Sigmoid colon (tissue), 6 donors: ENCODE measurements at regions not wholly inside any gene's neighbourhood (a gene's known extent, or its start where the extent isn't known, plus 50 kb on each side); places are given as distances from the start of the nearest gene placed in this dataset.

Experiments used
- DNase-seq: peaks from one replicate; pipeline ENCODE4 v3.0.0-alpha.2; 2019
- H3K27ac ChIP-seq, 4 donors: fragments of 200-600 bp; sonication (generic); one replicate each; pipeline ENCODE4 v1.5.1; 2016 to 2019; ENCODE audit warnings: mild to moderate bottlenecking in 1 of 4
- H3K27me3 ChIP-seq, 3 donors: fragments of 200-600 bp; sonication (generic); one replicate each; pipeline ENCODE4 v1.5.1; 2019; ENCODE audit warnings: mild to moderate bottlenecking in 1 of 3
- H3K36me3 ChIP-seq, 4 donors: fragments of 200-600 bp; sonication (generic); one replicate each; pipeline ENCODE4 v1.5.1; 2016 to 2019
- H3K4me1 ChIP-seq, 4 donors: fragments of 200-600 bp; sonication (generic); one replicate each; pipeline ENCODE4 v1.5.1; 2017 to 2019
- H3K4me3 ChIP-seq, 4 donors: fragments of 200-600 bp; sonication (generic); one replicate each; pipeline ENCODE4 v1.5.1; 2017 to 2019; ENCODE audit warnings: mild to moderate bottlenecking in 2 of 4, moderate library complexity in 1 of 4
- H3K9me3 ChIP-seq, 4 donors: fragments of 200-600 bp in 3 of 4; sonication (generic) in 3 of 4; one replicate each; pipeline versions ENCODE4 v1.5.1 to v1.6.1; 2013 to 2019
- CTCF ChIP-seq, 4 experiments: fragments of 450-650 bp in 3 of 4; fragments of 200-600 bp in 1 of 4; IDR thresholded peaks; one replicate each; pipeline ENCODE4 v1.5.1; 2016 to 2019; ENCODE audit warnings: antibody characterized with exemption in 4 of 4, mild to moderate bottlenecking in 3 of 4, moderate library complexity in 2 of 4
- EP300 ChIP-seq, 4 donors: sonication (generic); formaldehyde crosslinking; IDR thresholded peaks; one replicate each; pipeline ENCODE4 v1.6.1; 2017; ENCODE audit warnings: antibody characterized with exemption in 4 of 4
- POLR2A ChIP-seq, 2 donors: fragments of 450-650 bp; IDR thresholded peaks; one replicate each; pipeline ENCODE4 v1.6.1; 2016; ENCODE audit warnings: antibody characterized with exemption in 2 of 2, mild to moderate bottlenecking in 2 of 2, moderate library complexity in 2 of 2
- POLR2AphosphoS5 ChIP-seq, 4 donors: sonication (generic); formaldehyde crosslinking; IDR thresholded peaks; one replicate each; pipeline ENCODE4 v1.6.1; 2017; ENCODE audit warnings: antibody characterized with exemption in 4 of 4
- WGBS, 2 donors: extraction: QIAGEN DNeasy Blood & Tissue Kit; methylation state at CpG; one replicate each; pipeline ENCODE4 v1.1.7; 2013; 5-methylcytosine and 5-hydroxymethylcytosine counted together
- intact Hi-C: fragments of 100-400 bp; cut with DNase I; formaldehyde crosslinking; loops from one replicate; pipeline ENCODE4 v1.15.1; 2023
- donor health status: healthy with polysubstance abuse.
- donor health status: healthy.

- WGBS, 2 donors = 51 to 72% methylated on average over 36 of the region's 36 CpGs
- intact Hi-C loops = loop anchor here (10.0 kb wide), 1 partner anchor 97 kb away; no protein-coding TSS in a partner anchor
- TF ChIP-seq POLR2A (IDR thresholded peaks at IDR 0.05) (no peak), CTCF (IDR thresholded peaks at IDR 0.05) (no peak), POLR2AphosphoS5 (IDR thresholded peaks at IDR 0.05) (peak in 2 of 4 donors; percentile 11 to 13), EP300 (IDR thresholded peaks at IDR 0.05) (no peak)
These were observed 157.4 kb upstream of the C14orf180 start for GRCh38 chr14:104421892-104422828.

GRCh38 chr14:104422837-104423681 lies 156.5 kb upstream of the C14orf180 start:
- DNase-seq = no peak

More at GRCh38 chr14:104421892-104422828, 157.4 kb upstream of the C14orf180 start:
- Histone ChIP-seq H3K27ac (no peak overlapping the region), H3K4me3 (no peak overlapping the region), H3K9me3 (no peaks in the 10 kb centered on the region), H3K36me3 (no peaks in the 10 kb centered on the region), H3K4me1 (peaks cover 0 to 27% (median 20%) of the 10 kb centered on the region in 4 donors), H3K27me3 (peaks cover 0 to 18% (median 0%) of the 10 kb centered on the region in 3 donors)
- peak; percentile 73 for DNase-seq

GRCh38 chr14:104423701-104424405 lies 155.7 kb upstream of the C14orf180 start:
- Histone ChIP-seq H3K27ac (no peak overlapping the region), H3K9me3 (no peaks in the 10 kb centered on the region), H3K36me3 (no peaks in the 10 kb centered on the region), H3K27me3 (peaks cover 0 to 22% (median 0%) of the 10 kb centered on the region in 3 donors), H3K4me3 (no peak overlapping the region), H3K4me1 (peaks cover 0 to 27% (median 20%) of the 10 kb centered on the region in 4 donors)
- intact Hi-C loops = loop anchor here (10.0 kb wide), 1 partner anchor 99 kb away; no protein-coding TSS in a partner anchor
- TF ChIP-seq EP300 (IDR thresholded peaks at IDR 0.05) (no peak), POLR2A (IDR thresholded peaks at IDR 0.05) (no peak), CTCF (IDR thresholded peaks at IDR 0.05) (no peak), POLR2AphosphoS5 (IDR thresholded peaks at IDR 0.05) (no peak)
- peak; percentile 58 for DNase-seq
- 61 to 84% methylated on average over 17 of the region's 17 CpGs for WGBS, 2 donors

More at GRCh38 chr14:104422837-104423681, 156.5 kb upstream of the C14orf180 start:
- Histone ChIP-seq H3K36me3 (no peaks in the 10 kb centered on the region), H3K27me3 (peaks cover 0 to 22% (median 0%) of the 10 kb centered on the region in 3 donors), H3K9me3 (no peaks in the 10 kb centered on the region), H3K27ac (no peak overlapping the region), H3K4me1 (peaks cover 0 to 27% (median 20%) of the 10 kb centered on the region in 4 donors), H3K4me3 (no peak overlapping the region)
- intact Hi-C loops = loop anchor here (10.0 kb wide), 1 partner anchor 98 kb away; no protein-coding TSS in a partner anchor
- 72 to 82% methylated on average over 29 of the region's 29 CpGs for WGBS, 2 donors
- TF ChIP-seq POLR2AphosphoS5 (IDR thresholded peaks at IDR 0.05) = no peak
- TF ChIP-seq EP300 (IDR thresholded peaks at IDR 0.05) = no peak
- TF ChIP-seq CTCF (IDR thresholded peaks at IDR 0.05) = no peak
- TF ChIP-seq POLR2A (IDR thresholded peaks at IDR 0.05) = no peak

- DNase-seq = peak; percentile 50
- Histone ChIP-seq H3K27me3 (peaks cover 0 to 22% (median 0%) of the 10 kb centered on the region in 3 donors), H3K9me3 (no peaks in the 10 kb centered on the region), H3K36me3 (no peaks in the 10 kb centered on the region), H3K4me1 (peaks cover 0 to 27% (median 20%) of the 10 kb centered on the region in 4 donors), H3K27ac (no peak overlapping the region), H3K4me3 (no peak overlapping the region)
- intact Hi-C loops = loop anchor here (10.0 kb wide), 1 partner anchor 100 kb away; no protein-coding TSS in a partner anchor
- WGBS, 2 donors = 41 to 47% methylated on average over 24 of the region's 24 CpGs
- TF ChIP-seq EP300 (IDR thresholded peaks at IDR 0.05) = no peak
These were observed 155.0 kb upstream of the C14orf180 start for GRCh38 chr14:104424406-104425072.
